K562 (cell line): ENCODE measurements at regions not wholly inside any gene's neighbourhood (a gene's known extent, or its start where the extent isn't known, plus 50 kb on each side); places are given as distances from the start of the nearest gene placed in this dataset.

ENCODE experiments used
- ATAC-seq: fragments of 200-7000 bp; cut with Tn5 transposase; 3 replicates; pipeline ENCODE4 v1.9.1; 2020; ENCODE audit warnings: moderate library complexity
- BruUV-seq: library from RNA; stranded (reverse); fragments of 400-500 nt; replicated peaks from 2 replicates; lab custom pipeline; 2021; lab: Mats Ljungman, UMichigan
- CTCF ChIA-PET: fragments of 300-600 bp; formaldehyde crosslinking; extraction: SDS; loops from one replicate; lab custom pipeline; 2021; ENCODE audit warnings: low intra/inter-chr PET ratio; lab: Yijun Ruan, JAX
- POLR2A ChIA-PET: fragments of 300-600, 350-650 bp; sonication (Branson Sonifier 250); formaldehyde crosslinking; extraction: SDS; loops from one replicate; lab custom pipeline; 2021; ENCODE audit warnings: antibody characterized with exemption, inconsistent platforms; lab: Yijun Ruan, JAX
- DNase-seq, 4 experiments: peaks; one replicate each; pipeline versions ENCODE4 v3.0.0 to v3.0.0-alpha.2; 2011 to 2018; ENCODE audit warnings: low spot score in 3 of 4, mixed read lengths in 3 of 4; ENCODE audit errors: extremely low read depth in 1 of 4
- FAIRE-seq: peaks from 2 replicates; lab custom pipeline; 2011; peaks lifted over from hg19 to GRCh38; lab: Jason Lieb, UNC
- H2AFZ ChIP-seq: 2 replicates; pipeline ENCODE4 v1.6.0; 2011; ENCODE audit warnings: low read depth, low read length, control low read depth, inconsistent platforms
- H3K27ac ChIP-seq: fragments of 200-600 bp; 3 replicates; pipeline ENCODE4 v1.8.0; 2011; ENCODE audit warnings: low read depth, mild to moderate bottlenecking, control low read depth, inconsistent platforms, low read length, moderate library complexity, mixed read lengths; ENCODE audit errors: extremely low read depth
- H3K27me3 ChIP-seq, 2 experiments: fragments of 300-600 bp in 1 of 2; 2 replicates in 1 of 2; 3 replicates in 1 of 2; pipeline versions ENCODE4 v1.6.0 to v1.8.0; 2011; ENCODE audit warnings: inconsistent platforms in 2 of 2, low read length in 2 of 2, mild to moderate bottlenecking in 1 of 2, mixed read lengths in 1 of 2, moderate library complexity in 1 of 2; ENCODE audit not compliant: control insufficient read depth in 2 of 2, insufficient read depth in 2 of 2
- H3K36me3 ChIP-seq: fragments of 300-600 bp; 3 replicates; pipeline ENCODE4 v1.8.0; 2011; ENCODE audit warnings: mild to moderate bottlenecking, low read length, inconsistent platforms; ENCODE audit not compliant: control insufficient read depth, insufficient read depth
- H3K4me1 ChIP-seq, 2 experiments: fragments of 200-600 bp in 1 of 2; replicated peaks in 1 of 2; 2 replicates in 1 of 2; 3 replicates in 1 of 2; pipeline versions ENCODE4 v1.5.1 to v1.8.0; 2011; ENCODE audit warnings: inconsistent platforms in 2 of 2, low read length in 2 of 2, mild to moderate bottlenecking in 1 of 2, mixed read lengths in 1 of 2, moderate library complexity in 1 of 2; ENCODE audit not compliant: control insufficient read depth in 2 of 2, insufficient read depth in 2 of 2
- H3K4me2 ChIP-seq: 2 replicates; pipeline ENCODE4 v1.6.1; 2011; ENCODE audit warnings: low read length, control low read depth, inconsistent platforms, mixed read lengths; ENCODE audit not compliant: insufficient read depth
- H3K4me3 ChIP-seq: fragments of 200-600 bp; sonication (generic), shearing (Covaris generic); 2 replicates; pipeline ENCODE4 v1.5.1; 2016; ENCODE audit warnings: control low read depth, inconsistent platforms
- H3K79me2 ChIP-seq: fragments of 200-600 bp; 3 replicates; pipeline ENCODE4 v1.8.0; 2011; ENCODE audit warnings: low read length, inconsistent platforms; ENCODE audit not compliant: control insufficient read depth, insufficient read depth
- H3K9ac ChIP-seq, 2 experiments: 2 replicates each; pipeline versions ENCODE4 v1.6.0 to v1.6.1; 2011; ENCODE audit warnings: low read depth in 2 of 2, low read length in 2 of 2, control low read depth in 1 of 2, inconsistent platforms in 1 of 2, mild to moderate bottlenecking in 1 of 2, mixed read lengths in 1 of 2; ENCODE audit not compliant: insufficient read depth in 1 of 2
- H3K9me1 ChIP-seq: one replicate; pipeline ENCODE4 v1.6.0; 2011; ENCODE audit warnings: inconsistent platforms, mild to moderate bottlenecking, low read length, moderate library complexity; ENCODE audit not compliant: control insufficient read depth, insufficient read depth
- H3K9me3 ChIP-seq: replicated peaks from 2 replicates; pipeline ENCODE4 v1.5.1; 2011; ENCODE audit warnings: low read depth, low read length, inconsistent platforms; ENCODE audit not compliant: control insufficient read depth, insufficient read depth
- H4K20me1 ChIP-seq: replicated peaks from 2 replicates; pipeline ENCODE4 v1.6.1; 2011; ENCODE audit warnings: low read length, inconsistent platforms, mixed read lengths; ENCODE audit not compliant: control insufficient read depth, insufficient read depth
- CC2D1A ChIP-seq: fragments of 450-650 bp; IDR thresholded peaks from 2 replicates; pipeline ENCODE4 v1.6.1; 2017; ENCODE audit warnings: mild to moderate bottlenecking
- CEBPB ChIP-seq: fragments of 450-650 bp; IDR thresholded peaks from 2 replicates; pipeline ENCODE4 v1.6.1; 2016; ENCODE audit warnings: missing genetic modification characterization, missing compliant biosample characterization
- CHD4 ChIP-seq: fragments of 200-600 bp; sonication (generic); IDR thresholded peaks from 3 replicates; pipeline ENCODE4 v1.6.1; 2012; ENCODE audit warnings: low read depth, mild to moderate bottlenecking, mixed read lengths, low read length, inconsistent platforms; ENCODE audit not compliant: insufficient read depth, insufficient replicate concordance, poor library complexity, severe bottlenecking
- EWSR1 ChIP-seq: fragments of 450-650 bp; IDR thresholded peaks from 2 replicates; pipeline ENCODE4 v1.6.1; 2018; ENCODE audit warnings: borderline replicate concordance, mild to moderate bottlenecking, low read depth, moderate library complexity; ENCODE audit not compliant: partially characterized antibody
- FOXJ2 ChIP-seq: fragments of 200-800 bp; sonication (Bioruptor generic); IDR thresholded peaks from 2 replicates; pipeline ENCODE4 v1.6.1; 2016; ENCODE audit warnings: missing genetic modification characterization, missing compliant biosample characterization
- HDAC8 ChIP-seq: fragments of 450-650 bp; IDR thresholded peaks from 2 replicates; pipeline ENCODE4 v1.6.1; 2016; ENCODE audit warnings: mild to moderate bottlenecking, missing genetic modification characterization, moderate library complexity, missing compliant biosample characterization
- HMG20A ChIP-seq: fragments of 450-650 bp; formaldehyde crosslinking; conservative IDR thresholded peaks from 2 replicates; pipeline ENCODE4 v1.4.0; 2020; ENCODE audit warnings: mild to moderate bottlenecking, mixed read lengths
- ILF3 ChIP-seq: fragments of 450-650 bp; IDR thresholded peaks from 2 replicates; pipeline ENCODE4 v1.6.1; 2018; ENCODE audit warnings: antibody characterized with exemption, mild to moderate bottlenecking, moderate library complexity, borderline replicate concordance
- KDM4B ChIP-seq, 2 experiments: fragments of 450-650 bp in 1 of 2; sonication (generic) in 1 of 2; IDR thresholded peaks; 2 replicates each; pipeline ENCODE4 v1.6.1; 2016 to 2017; ENCODE audit warnings: borderline replicate concordance in 2 of 2, antibody characterized with exemption in 1 of 2, low read depth in 1 of 2, mild to moderate bottlenecking in 1 of 2
- KDM5B ChIP-seq: fragments of 200-600 bp; sonication (generic); IDR thresholded peaks from 2 replicates; pipeline ENCODE4 v1.6.1; 2012; ENCODE audit warnings: low read depth, mild to moderate bottlenecking, moderate library complexity, low read length, control low read depth, inconsistent platforms; ENCODE audit not compliant: insufficient replicate concordance
- LEF1 ChIP-seq: fragments of 450-650 bp; IDR thresholded peaks from 2 replicates; pipeline ENCODE4 v1.6.1; 2016; ENCODE audit warnings: mild to moderate bottlenecking
- MYC ChIP-seq, 2 experiments: fragments of 250-450 bp in 1 of 2; sonication (Bioruptor Pico) in 1 of 2; IDR thresholded peaks; 2 replicates each; pipeline versions ENCODE4 v1.5.1 to v1.6.1; 2012 to 2021; ENCODE audit warnings: low read depth in 2 of 2, borderline replicate concordance in 1 of 2, improper control_type of control experiment in 1 of 2, low read length in 1 of 2, mild to moderate bottlenecking in 1 of 2, moderate library complexity in 1 of 2
- RBBP5 ChIP-seq: fragments of 200-600 bp; sonication (generic); IDR thresholded peaks from 2 replicates; pipeline ENCODE4 v1.6.1; 2012; ENCODE audit warnings: borderline replicate concordance, mild to moderate bottlenecking, low read length, control low read depth, inconsistent platforms; ENCODE audit not compliant: insufficient read depth, poor library complexity, severe bottlenecking
- ZFP36 ChIP-seq: fragments of 150-350 bp; IDR thresholded peaks from 2 replicates; pipeline ENCODE4 v1.6.1; 2018; ENCODE audit warnings: low read length, low read depth; ENCODE audit not compliant: partially characterized antibody
- ZNF324 ChIP-seq: fragments of 250-450 bp; sonication (Bioruptor Pico); IDR thresholded peaks from 2 replicates; pipeline ENCODE4 v1.4.0; 2020; ENCODE audit warnings: mild to moderate bottlenecking
- WGBS: fragments of 100-300 bp; shearing (Covaris generic); methylation state at CpG from one replicate; pipeline ENCODE4 v1.1.6; 2016; ENCODE audit warnings: low coverage, mixed read lengths; ENCODE audit not compliant: insufficient coverage; ENCODE audit errors: missing lambda C conversion rate; 5-methylcytosine and 5-hydroxymethylcytosine counted together
- in situ Hi-C: fragments of 300-500 bp; cut with MboI; formaldehyde crosslinking; loops from 4 replicates; pipeline ENCODE4 v1.15.0; 2018; ENCODE audit warnings: inconsistent platforms, mixed read lengths
- intact Hi-C: fragments of 100-400 bp; cut with micrococcal nuclease; formaldehyde crosslinking; loops from 2 replicates; pipeline ENCODE4 v1.14.2; 2022
- TF ChIP-seq, protein P1 (sequence below): sonication (generic); formaldehyde crosslinking; IDR thresholded peaks from 2 replicates; pipeline ENCODE4 v1.8.1; 2022; ENCODE audit warnings: missing genetic modification reagents
- TF ChIP-seq, protein P2 (sequence below): fragments of 450-650 bp; conservative IDR thresholded peaks from 2 replicates; pipeline ENCODE4 v1.6.1; 2016; ENCODE audit warnings: missing genetic modification characterization, low read depth, mild to moderate bottlenecking, control low read depth, missing compliant biosample characterization
- TF ChIP-seq, protein P3 (sequence below): sonication (generic); formaldehyde crosslinking; IDR thresholded peaks from 2 replicates; pipeline ENCODE4 v1.8.0; 2022; ENCODE audit warnings: mild to moderate bottlenecking, missing genetic modification reagents, borderline replicate concordance

DNA sequence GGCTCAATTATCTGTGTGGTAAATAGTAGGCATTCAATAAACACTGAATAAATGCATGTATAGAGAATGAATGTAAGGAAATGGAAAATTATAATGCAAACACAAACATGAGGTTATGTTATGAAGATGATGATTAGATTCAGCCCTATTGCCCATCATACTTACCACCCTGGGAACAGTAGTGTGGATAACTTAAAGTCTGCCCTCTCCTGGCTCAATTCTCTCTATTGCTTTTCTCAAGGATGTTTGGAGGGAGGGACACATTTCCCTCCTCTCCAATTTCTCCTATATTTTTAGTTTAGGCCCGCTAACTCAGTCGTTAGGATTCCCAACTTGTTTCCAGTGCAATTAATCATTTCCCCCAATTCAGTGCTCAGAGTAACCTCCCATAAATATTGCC lies 101.5 kb upstream of the TNR start:
- Histone ChIP-seq H3K9me3 (no peaks in the 10 kb centered on the region), H3K9me1 (no peaks in the 10 kb centered on the region), H3K36me3 (no peaks in the 10 kb centered on the region), H2AFZ (no peak overlapping the region), H3K27me3 (peaks cover 0 to 5% of the 10 kb centered on the region in 2 experiments; a peak in 1 of 5 replicates), H4K20me1 (no peaks in the 10 kb centered on the region), H3K4me1 (no peaks in the 10 kb centered on the region), H3K79me2 (no peaks in the 10 kb centered on the region), H3K27ac (no peak overlapping the region), H3K9ac (no peak overlapping the region), H3K4me2 (no peak overlapping the region), H3K4me3 (no peak overlapping the region)
- WGBS: 8% methylated on average over 2 of the region's 2 CpGs
- POLR2A ChIA-PET: no interaction called here
- in situ Hi-C loops: no loop called here
- CTCF ChIA-PET: no interaction called here
- intact Hi-C loops: no loop called here
- ATAC-seq: no peak
- DNase-seq: no peak
- FAIRE-seq: no peak
- BruUV-seq: no TSS peak
- TF ChIP-seq HDAC8 (no peak), KDM4B (IDR thresholded peaks at IDR 0.05; ENCODE audit: borderline replicate concordance in 2 of 2, low read depth in 1 of 2) (no peak), CEBPB (tag) (no peak), KDM5B (no peak), ZFP36 (no peak), CC2D1A (no peak), FOXJ2 (tag) (no peak), RBBP5 (no peak), CHD4 (no peak), HMG20A (no peak), ILF3 (no peak), MYC (IDR thresholded peaks at IDR 0.05; ENCODE audit: low read depth, low read length) (no peak), MYC (CRISPR knock-in tag; IDR thresholded peaks at IDR 0.05; ENCODE audit: borderline replicate concordance, low read depth) (no peak), EWSR1 (no peak), ZNF324 (no peak), LEF1 (no peak)
- TF ChIP-seq, protein P1, sequence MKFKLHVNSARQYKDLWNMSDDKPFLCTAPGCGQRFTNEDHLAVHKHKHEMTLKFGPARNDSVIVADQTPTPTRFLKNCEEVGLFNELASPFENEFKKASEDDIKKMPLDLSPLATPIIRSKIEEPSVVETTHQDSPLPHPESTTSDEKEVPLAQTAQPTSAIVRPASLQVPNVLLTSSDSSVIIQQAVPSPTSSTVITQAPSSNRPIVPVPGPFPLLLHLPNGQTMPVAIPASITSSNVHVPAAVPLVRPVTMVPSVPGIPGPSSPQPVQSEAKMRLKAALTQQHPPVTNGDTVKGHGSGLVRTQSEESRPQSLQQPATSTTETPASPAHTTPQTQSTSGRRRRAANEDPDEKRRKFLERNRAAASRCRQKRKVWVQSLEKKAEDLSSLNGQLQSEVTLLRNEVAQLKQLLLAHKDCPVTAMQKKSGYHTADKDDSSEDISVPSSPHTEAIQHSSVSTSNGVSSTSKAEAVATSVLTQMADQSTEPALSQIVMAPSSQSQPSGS (CRISPR knock-in tag): no peak
- TF ChIP-seq, protein P2, sequence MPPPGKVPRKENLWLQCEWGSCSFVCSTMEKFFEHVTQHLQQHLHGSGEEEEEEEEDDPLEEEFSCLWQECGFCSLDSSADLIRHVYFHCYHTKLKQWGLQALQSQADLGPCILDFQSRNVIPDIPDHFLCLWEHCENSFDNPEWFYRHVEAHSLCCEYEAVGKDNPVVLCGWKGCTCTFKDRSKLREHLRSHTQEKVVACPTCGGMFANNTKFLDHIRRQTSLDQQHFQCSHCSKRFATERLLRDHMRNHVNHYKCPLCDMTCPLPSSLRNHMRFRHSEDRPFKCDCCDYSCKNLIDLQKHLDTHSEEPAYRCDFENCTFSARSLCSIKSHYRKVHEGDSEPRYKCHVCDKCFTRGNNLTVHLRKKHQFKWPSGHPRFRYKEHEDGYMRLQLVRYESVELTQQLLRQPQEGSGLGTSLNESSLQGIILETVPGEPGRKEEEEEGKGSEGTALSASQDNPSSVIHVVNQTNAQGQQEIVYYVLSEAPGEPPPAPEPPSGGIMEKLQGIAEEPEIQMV (tag): no peak
- TF ChIP-seq, protein P3, sequence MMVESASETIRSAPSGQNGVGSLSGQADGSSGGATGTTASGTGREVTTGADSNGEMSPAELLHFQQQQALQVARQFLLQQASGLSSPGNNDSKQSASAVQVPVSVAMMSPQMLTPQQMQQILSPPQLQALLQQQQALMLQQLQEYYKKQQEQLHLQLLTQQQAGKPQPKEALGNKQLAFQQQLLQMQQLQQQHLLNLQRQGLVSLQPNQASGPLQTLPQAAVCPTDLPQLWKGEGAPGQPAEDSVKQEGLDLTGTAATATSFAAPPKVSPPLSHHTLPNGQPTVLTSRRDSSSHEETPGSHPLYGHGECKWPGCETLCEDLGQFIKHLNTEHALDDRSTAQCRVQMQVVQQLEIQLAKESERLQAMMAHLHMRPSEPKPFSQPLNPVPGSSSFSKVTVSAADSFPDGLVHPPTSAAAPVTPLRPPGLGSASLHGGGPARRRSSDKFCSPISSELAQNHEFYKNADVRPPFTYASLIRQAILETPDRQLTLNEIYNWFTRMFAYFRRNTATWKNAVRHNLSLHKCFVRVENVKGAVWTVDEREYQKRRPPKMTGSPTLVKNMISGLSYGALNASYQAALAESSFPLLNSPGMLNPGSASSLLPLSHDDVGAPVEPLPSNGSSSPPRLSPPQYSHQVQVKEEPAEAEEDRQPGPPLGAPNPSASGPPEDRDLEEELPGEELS (CRISPR knock-in tag): no peak
